HG02938 (cell line): ENCODE measurements at regions not wholly inside any gene's neighbourhood (a gene's known extent, or its start where the extent isn't known, plus 50 kb on each side); places are given as distances from the start of the nearest gene placed in this dataset.
"Not testable (repeated sequence)": the region's sequence is repeated elsewhere in the genome, so short reads cannot be mapped to it uniquely, and the experiment has no call there.

ENCODE experiments used
- ATAC-seq: cut with Tn5 transposase; IDR thresholded peaks from one replicate; pipeline ENCODE4 v1.9.1; 2021; ENCODE audit warnings: mild to moderate bottlenecking, moderate library complexity; ENCODE audit not compliant: unreplicated experiment

GRCh38 chr2:208921358-208921757 is 502.5 kb upstream of the MAP2 start:
- ATAC-seq = not testable (repeated sequence)

- ATAC-seq = no peak
Measured at GRCh38 chr2:208927867-208928266, 496.0 kb upstream of the MAP2 start.

- ATAC-seq = no peak
Measured at GRCh38 chr2:208929139-208929864, 494.5 kb upstream of the MAP2 start.

DNA sequence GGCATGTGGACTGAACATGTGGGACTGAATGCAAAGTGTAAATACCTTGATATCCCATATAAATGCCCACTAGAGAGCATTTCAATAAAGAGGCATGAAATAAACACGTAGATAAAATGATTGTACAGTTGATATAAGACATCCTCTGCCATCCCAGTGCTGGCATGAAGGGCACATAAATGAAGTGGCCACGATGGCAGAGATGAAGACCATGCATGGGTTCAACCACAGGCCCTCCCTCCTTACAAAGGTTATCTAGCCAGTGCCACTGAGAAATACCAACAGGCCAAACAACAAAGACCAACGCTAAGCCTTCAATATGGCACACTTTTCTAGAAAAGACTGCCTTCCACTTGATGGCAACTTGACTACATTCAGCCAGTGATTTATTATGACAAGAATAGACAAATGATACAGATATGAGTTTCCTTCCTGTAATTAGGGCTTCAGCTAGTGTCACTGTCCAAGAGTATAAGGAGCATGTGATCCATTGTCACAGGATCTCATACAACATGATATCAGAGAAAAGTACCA is 493.9 kb upstream of the MAP2 start:
- ATAC-seq = no peak

DNA sequence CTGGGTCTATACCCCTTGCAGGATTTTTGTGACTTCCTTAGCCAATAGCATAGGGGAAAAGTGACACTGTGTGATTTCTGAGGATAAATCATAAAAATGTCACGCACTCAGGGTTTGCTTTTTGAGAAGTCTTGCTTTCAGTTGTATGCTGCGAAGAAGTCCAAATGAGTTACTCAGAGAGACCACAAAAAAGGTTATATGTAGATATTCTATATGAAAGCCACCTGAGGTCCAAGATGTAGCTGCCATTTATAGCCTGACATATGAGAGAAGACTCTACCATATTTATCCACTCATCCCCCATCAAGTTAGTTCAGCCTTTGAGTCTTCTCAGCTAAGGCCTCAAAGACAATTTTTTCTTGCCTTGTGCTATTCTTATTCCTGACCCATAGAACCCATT is 488.3 kb upstream of the MAP2 start:
- no peak for ATAC-seq

GRCh38 chr2:208937521-208937920 is 486.3 kb upstream of the MAP2 start:
- ATAC-seq = no peak

DNA sequence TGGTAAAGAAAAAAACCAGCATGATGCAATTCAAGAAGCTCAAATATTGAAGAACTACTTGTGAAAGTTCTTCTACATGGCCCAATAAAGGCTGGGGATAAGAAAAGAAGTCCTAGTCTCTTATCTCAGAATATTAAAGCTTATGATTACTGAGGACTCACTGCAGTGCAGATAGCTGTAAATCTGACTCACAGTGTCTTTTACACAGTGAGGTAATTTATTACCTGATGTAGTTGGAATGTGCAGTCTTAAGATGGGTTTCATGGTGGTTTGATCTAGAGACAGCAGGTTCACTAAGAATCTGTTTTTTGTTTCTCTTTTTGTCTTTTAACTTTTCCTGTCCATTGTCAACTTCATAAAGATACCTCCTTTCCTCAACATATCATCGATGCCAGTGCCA is 484.0 kb upstream of the MAP2 start:
- ATAC-seq = no peak

- ATAC-seq = no peak
Measured at GRCh38 chr2:208945719-208946256, 478.1 kb upstream of the MAP2 start.

DNA sequence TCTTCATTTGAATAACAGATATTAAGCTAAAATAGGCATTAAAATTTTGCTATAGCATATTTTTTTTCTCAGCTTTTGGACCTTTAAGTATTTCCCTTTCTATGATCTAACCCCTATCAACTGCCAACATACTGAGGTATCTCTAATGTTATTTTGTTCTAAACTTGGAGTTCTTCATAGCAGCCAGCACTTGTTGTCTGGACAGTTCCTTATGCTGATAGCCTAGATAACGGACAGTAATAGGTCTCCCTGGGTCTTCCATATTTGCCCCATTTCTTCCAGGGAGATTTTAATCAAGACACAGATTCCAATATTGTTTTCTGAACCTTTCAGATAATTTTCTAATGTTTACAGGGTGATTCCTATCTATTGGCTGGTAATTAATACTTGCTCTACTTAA is 475.8 kb upstream of the MAP2 start:
- no peak for ATAC-seq

DNA sequence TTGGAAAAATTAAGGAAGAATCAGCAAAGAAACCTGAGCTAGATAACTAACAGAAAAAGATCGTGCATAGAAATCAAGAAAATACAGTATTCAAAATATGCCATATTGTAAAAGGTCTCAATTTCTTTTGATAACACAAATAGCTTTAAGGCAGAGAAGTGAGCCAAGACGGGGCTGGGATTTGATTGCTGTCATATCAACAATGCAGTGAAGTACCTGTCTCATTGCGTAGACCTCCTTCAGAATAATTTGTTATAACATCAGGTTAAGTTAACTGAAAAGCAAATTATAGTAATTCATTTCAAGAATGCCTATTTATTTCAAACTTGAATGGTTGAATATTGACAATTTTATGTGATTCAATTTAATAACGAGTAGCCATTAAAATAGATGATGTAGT is 453.8 kb upstream of the MAP2 start:
- no peak for ATAC-seq

DNA sequence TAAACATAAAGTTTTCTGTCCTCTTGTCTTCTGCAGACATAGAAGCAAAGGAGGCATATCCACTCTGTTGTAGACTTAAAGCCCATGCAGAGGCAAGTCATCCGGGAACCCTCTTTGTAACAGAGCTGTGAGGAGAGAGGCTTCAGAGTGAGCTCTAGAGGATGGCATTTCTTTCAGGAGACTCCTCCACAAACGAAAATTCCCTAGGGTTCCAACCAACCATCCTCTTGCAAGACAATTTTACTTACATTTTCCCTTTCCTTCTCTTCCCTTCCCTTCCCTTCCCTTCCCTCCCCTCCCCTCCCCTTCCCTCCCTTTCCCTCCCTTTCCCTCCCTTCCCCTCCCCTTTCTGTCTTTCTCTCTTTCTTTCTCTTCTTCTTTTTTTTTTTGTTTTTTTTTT is 446.3 kb upstream of the MAP2 start:
- no peak for ATAC-seq

DNA sequence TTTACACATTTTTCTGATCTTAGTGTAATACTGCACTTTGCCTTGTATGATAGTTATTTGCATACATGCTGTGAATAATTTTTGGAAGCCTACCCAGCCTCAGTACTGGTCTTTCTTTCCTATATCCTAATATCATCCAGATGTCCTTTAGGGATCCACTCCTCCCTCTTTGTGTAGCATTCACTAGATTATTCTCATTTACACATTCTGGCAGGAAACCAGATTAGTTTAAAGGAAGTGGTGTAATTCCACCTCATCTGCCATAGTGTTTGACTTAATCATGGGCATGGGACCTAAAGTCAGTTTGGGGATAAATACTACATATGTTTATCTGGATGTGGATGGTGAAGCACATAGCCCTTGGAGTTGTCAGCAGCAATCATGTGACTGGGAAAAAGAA is 444.9 kb upstream of the MAP2 start:
- ATAC-seq = no peak

DNA sequence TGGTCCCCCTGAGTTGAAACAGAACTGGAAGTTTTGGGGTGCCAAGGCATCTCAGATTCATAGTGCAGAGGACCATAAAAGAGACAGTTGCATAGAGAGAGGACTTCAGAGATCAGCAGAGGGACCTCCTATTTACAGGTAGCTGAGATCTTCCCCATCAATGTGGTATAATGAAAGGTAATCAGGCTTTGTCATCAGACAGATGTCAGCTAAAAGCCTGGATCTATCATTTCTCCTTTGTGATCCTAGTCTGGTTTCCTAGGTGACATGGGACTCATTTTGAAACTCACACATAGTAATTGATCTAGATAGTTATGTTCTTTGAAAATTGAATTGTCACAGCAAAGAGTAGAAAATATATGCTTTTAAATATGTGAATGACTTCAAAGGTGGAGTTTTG is 443.5 kb upstream of the MAP2 start:
- ATAC-seq = no peak

GRCh38 chr2:208982831-208983230 is 441.0 kb upstream of the MAP2 start:
- ATAC-seq = no peak

- no peak for ATAC-seq
Measured at GRCh38 chr2:208983486-208983885, 440.4 kb upstream of the MAP2 start.

GRCh38 chr2:208984376-208985090 is 439.3 kb upstream of the MAP2 start:
- ATAC-seq = no peak

GRCh38 chr2:208985644-208986043 is 438.2 kb upstream of the MAP2 start:
- ATAC-seq = no peak

- ATAC-seq = no peak
Measured at GRCh38 chr2:208990716-208991115, 433.1 kb upstream of the MAP2 start.

DNA sequence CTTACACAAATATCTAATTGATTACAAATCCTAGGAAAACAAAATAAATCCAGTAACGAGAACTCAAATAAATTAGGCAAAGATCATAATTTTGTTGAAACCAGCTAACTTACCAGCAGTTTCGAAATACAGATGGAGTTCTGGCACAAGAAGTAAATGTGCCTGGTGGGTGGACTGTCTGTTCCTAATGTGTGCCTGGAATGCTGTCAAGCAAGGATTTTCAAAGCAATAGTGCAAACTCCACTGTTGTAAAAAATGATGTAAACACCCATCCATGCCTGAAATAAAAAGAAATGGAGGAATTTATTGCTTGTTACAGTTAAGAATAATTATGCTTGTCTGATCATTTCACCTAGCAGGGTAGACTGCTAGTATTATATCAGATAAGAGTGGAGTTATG is 423.9 kb upstream of the MAP2 start:
- ATAC-seq = no peak

- no peak for ATAC-seq
Measured at GRCh38 chr2:209002054-209002453, 421.8 kb upstream of the MAP2 start.

DNA sequence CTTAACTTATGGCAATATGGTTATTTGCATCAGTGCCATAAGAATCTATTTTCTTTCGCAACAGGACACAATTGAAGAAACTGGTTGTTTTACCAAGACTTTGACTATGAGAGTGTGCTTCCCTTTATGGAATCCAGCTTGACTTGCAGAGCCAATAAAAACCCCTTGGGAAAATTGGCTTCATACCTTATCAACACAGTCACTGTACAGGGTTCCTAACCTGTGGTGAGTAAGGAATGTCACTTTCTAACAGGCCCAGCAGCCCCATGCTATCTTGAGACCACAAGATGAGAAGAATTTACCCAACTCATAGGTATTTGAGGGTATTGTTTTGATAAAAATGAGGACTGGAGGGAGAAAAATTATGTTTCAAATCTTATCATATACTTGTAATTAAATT is 418.5 kb upstream of the MAP2 start:
- ATAC-seq = no peak

DNA sequence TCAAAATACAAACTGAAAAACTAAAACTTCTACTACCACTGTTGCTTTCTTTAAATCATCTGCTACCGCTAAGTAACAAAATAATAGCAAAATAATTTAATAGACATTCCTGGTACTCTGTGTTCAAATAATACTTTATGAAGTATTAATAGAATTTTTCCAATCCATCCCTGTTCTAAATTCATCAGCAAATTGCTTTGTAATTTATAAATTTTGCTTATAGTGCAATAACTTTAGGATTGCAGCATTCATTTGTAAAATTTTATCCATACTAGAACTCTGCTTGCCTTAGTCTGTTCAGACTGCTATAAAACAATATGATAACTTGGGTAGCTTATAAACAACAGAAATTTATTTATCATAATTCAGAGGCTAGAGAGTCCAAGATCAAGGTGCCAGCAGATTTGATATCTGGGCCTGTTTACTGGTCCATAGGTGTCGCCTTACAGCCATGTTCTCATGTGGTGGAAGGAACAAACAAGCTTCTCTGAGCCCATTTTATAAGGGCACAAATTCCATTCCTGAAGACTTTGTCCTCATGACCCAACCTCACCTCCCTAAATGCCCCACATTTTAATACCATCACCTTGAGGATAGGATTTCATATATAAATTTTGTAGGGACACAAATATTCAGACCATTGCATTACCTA is 415.1 kb upstream of the MAP2 start:
- ATAC-seq = no peak
